Memory B cell (primary cell): ENCODE measurements at regions not wholly inside any gene's neighbourhood (a gene's known extent, or its start where the extent isn't known, plus 50 kb on each side); places are given as distances from the start of the nearest gene placed in this dataset.
"Not testable (repeated sequence)": the region's sequence is repeated elsewhere in the genome, so short reads cannot be mapped to it uniquely, and the experiment has no call there.

Experiments used
- ATAC-seq: fragments of 150-1000 bp; cut with Tn5 transposase; 2 replicates; pipeline ENCODE4 v1.10.0; 2021; ENCODE audit warnings: low read depth, mild to moderate bottlenecking, moderate library complexity
- DNase-seq, 2 donors: peaks; one replicate each; pipeline ENCODE4 v3.0.0; 2022; ENCODE audit warnings: low spot score in 2 of 2
- H3K27ac Mint-ChIP-seq: one replicate; pipeline ENCODE4 v1.8.0; 2022; ENCODE audit warnings: mild to moderate bottlenecking, moderate library complexity, mixed read lengths
- H3K27me3 Mint-ChIP-seq: one replicate; pipeline ENCODE4 v1.8.0; 2022; ENCODE audit warnings: mixed read lengths
- H3K36me3 Mint-ChIP-seq: one replicate; pipeline ENCODE4 v1.8.0; 2022; ENCODE audit warnings: mild to moderate bottlenecking, mixed read lengths
- H3K4me1 Mint-ChIP-seq: one replicate; pipeline ENCODE4 v1.8.0; 2022; ENCODE audit warnings: mixed read lengths
- H3K4me3 Mint-ChIP-seq: one replicate; pipeline ENCODE4 v1.8.0; 2022; ENCODE audit warnings: mild to moderate bottlenecking, moderate library complexity, mixed read lengths
- H3K9me3 Mint-ChIP-seq: one replicate; pipeline ENCODE4 v1.8.0; 2022; ENCODE audit warnings: mixed read lengths

GRCh38 chr6:141401851-141402250 is 730.9 kb upstream of the GJE1 start:
- no peak for ATAC-seq
- no peak for DNase-seq
- H3K36me3 Mint-ChIP-seq, result no peaks in the 10 kb centered on the region
- H3K9me3 Mint-ChIP-seq, result no peaks in the 10 kb centered on the region
- H3K4me3 Mint-ChIP-seq, result no peak overlapping the region
- H3K4me1 Mint-ChIP-seq, result peaks cover 8% of the 10 kb centered on the region
- no peak overlapping the region for H3K27ac Mint-ChIP-seq
- H3K27me3 Mint-ChIP-seq, result peaks cover 3% of the 10 kb centered on the region

GRCh38 chr6:141401168-141401567 is 731.6 kb upstream of the GJE1 start:
- Mint-ChIP-seq H3K27ac (no peak overlapping the region), H3K36me3 (no peaks in the 10 kb centered on the region), H3K4me1 (peaks cover 8% of the 10 kb centered on the region), H3K27me3 (peaks cover 3% of the 10 kb centered on the region), H3K4me3 (no peak overlapping the region), H3K9me3 (no peaks in the 10 kb centered on the region)
- ATAC-seq, result no peak
- DNase-seq, result no peak

DNA sequence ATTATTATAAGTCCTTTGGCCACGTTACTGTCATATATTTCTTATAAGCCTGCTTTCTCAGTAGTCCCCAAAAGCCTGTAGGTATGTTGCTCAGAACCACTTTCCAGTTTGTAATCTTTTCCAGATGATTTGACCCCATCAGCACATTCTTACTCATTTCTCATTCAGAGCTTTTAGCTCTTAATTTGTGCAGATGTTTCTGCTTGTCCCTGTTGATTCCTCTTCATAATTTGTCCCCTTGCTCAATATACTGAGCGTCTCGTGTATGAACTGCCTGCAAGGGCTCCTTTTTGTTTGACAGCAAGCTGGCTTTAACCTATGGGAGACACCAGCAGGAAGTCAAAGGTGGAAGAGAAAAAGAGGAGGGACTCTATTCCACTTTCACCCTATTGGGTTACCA is 733.8 kb upstream of the GJE1 start:
- ATAC-seq (no peak), DNase-seq (no peak)
- Mint-ChIP-seq H3K36me3 (no peaks in the 10 kb centered on the region), H3K27me3 (peaks cover 3% of the 10 kb centered on the region), H3K27ac (no peak overlapping the region), H3K9me3 (no peaks in the 10 kb centered on the region), H3K4me1 (peaks cover 8% of the 10 kb centered on the region), H3K4me3 (no peak overlapping the region)

GRCh38 chr6:141395443-141396008 is 737.2 kb upstream of the GJE1 start:
- H3K4me3 Mint-ChIP-seq, result no peak overlapping the region
- peaks cover 2% of the 10 kb centered on the region for H3K27me3 Mint-ChIP-seq
- no peak for ATAC-seq
- no peaks in the 10 kb centered on the region for H3K36me3 Mint-ChIP-seq
- DNase-seq, result no peak
- H3K4me1 Mint-ChIP-seq, result peaks cover 5% of the 10 kb centered on the region
- no peaks in the 10 kb centered on the region for H3K9me3 Mint-ChIP-seq
- no peak overlapping the region for H3K27ac Mint-ChIP-seq

- H3K4me3 Mint-ChIP-seq, result no peak overlapping the region
- ATAC-seq (no peak), DNase-seq (no peak)
- H3K9me3 Mint-ChIP-seq, result no peaks in the 10 kb centered on the region
- peaks cover 2% of the 10 kb centered on the region for H3K27me3 Mint-ChIP-seq
- no peak overlapping the region for H3K27ac Mint-ChIP-seq
- no peaks in the 10 kb centered on the region for H3K36me3 Mint-ChIP-seq
- peaks cover 5% of the 10 kb centered on the region for H3K4me1 Mint-ChIP-seq
Observed at GRCh38 chr6:141394565-141395051, 738.1 kb upstream of the GJE1 start.

GRCh38 chr6:141394125-141394536 is 738.6 kb upstream of the GJE1 start:
- peaks cover 2% of the 10 kb centered on the region for H3K27me3 Mint-ChIP-seq
- H3K4me1 Mint-ChIP-seq, result peaks cover 5% of the 10 kb centered on the region
- no peak overlapping the region for H3K27ac Mint-ChIP-seq
- no peak for ATAC-seq
- no peaks in the 10 kb centered on the region for H3K36me3 Mint-ChIP-seq
- no peak for DNase-seq
- no peak overlapping the region for H3K4me3 Mint-ChIP-seq
- no peaks in the 10 kb centered on the region for H3K9me3 Mint-ChIP-seq

DNA sequence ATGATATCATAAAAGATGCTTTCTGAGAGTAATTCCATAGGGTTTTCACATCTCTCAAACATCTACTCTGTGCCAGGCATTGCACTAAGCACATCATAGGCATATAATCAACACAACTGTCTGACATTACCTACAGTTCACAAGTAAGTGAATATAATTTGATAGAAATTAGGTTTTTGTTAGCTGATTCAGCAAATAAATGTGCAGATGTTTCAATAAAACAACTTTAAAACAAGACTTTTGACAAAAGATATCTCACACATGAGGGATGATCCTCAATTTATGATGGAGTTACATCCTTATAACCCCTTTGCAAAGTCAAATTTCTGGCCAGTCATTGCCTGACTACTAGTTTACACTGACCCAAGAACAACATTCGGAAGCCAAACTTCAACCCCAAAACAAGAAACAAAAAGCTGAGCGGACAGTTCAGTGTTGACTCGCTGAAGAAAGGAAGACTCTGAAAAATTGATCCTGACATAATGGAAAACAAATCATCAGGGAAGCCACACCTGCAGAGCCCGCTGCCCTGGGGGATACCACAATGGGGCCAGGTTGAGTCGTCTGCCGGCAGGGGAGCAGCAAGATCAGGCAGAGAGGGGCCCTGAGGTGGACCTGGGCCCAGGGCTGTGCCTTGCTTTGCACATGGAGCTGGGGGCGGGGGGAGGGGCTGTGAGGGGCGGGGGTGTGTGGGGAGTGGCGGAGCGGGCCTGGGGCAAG is 739.2 kb upstream of the GJE1 start:
- no peaks in the 10 kb centered on the region for H3K36me3 Mint-ChIP-seq
- ATAC-seq (no peak), DNase-seq (no peak)
- no peaks in the 10 kb centered on the region for H3K9me3 Mint-ChIP-seq
- peaks cover 5% of the 10 kb centered on the region for H3K4me1 Mint-ChIP-seq
- H3K27ac Mint-ChIP-seq, result no peak overlapping the region
- no peak overlapping the region for H3K4me3 Mint-ChIP-seq
- H3K27me3 Mint-ChIP-seq, result peaks cover 2% of the 10 kb centered on the region

GRCh38 chr6:141391135-141391534 is 741.6 kb upstream of the GJE1 start:
- ATAC-seq, result peak; percentile 89
- peak in 1 of 2 donors; percentile 6 for DNase-seq
- H3K4me3 Mint-ChIP-seq, H3K27ac Mint-ChIP-seq, H3K36me3 Mint-ChIP-seq, H3K4me1 Mint-ChIP-seq, H3K9me3 Mint-ChIP-seq, H3K27me3 Mint-ChIP-seq: not testable (repeated sequence)

- DNase-seq (no peak), ATAC-seq (no peak)
- H3K9me3 Mint-ChIP-seq, result no peaks in the 10 kb centered on the region
- H3K4me1 Mint-ChIP-seq, result peaks cover 9% of the 10 kb centered on the region
- H3K27me3 Mint-ChIP-seq, result peaks cover 5% of the 10 kb centered on the region
- H3K27ac Mint-ChIP-seq, result no peak overlapping the region
- H3K4me3 Mint-ChIP-seq, result no peak overlapping the region
- no peaks in the 10 kb centered on the region for H3K36me3 Mint-ChIP-seq
Observed at GRCh38 chr6:141388666-141389065, 744.1 kb upstream of the GJE1 start.

DNA sequence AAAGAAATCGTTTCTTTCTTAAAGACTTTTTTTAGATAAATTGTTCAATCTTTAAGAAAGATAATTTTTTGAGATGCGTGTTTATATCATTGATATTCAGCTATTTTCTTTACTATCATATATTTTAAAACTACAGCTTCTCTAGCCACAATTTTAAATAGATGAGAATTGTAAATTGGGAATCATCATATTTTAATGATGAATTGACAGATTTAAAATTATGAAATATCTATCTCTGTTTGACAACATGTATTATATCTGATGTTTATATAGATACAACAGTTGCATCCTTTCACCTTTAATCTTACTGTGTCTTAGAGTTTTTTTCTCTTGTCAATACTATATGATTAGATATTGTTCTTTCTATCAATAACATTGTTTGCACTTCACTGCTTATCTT is 762.3 kb upstream of the GJE1 start:
- H3K27me3 Mint-ChIP-seq, result no peaks in the 10 kb centered on the region
- H3K4me3 Mint-ChIP-seq, result no peak overlapping the region
- H3K9me3 Mint-ChIP-seq, result peaks cover 1% of the 10 kb centered on the region
- no peaks in the 10 kb centered on the region for H3K36me3 Mint-ChIP-seq
- DNase-seq (no peak), ATAC-seq (no peak)
- H3K4me1 Mint-ChIP-seq, result no peaks in the 10 kb centered on the region
- no peak overlapping the region for H3K27ac Mint-ChIP-seq

DNA sequence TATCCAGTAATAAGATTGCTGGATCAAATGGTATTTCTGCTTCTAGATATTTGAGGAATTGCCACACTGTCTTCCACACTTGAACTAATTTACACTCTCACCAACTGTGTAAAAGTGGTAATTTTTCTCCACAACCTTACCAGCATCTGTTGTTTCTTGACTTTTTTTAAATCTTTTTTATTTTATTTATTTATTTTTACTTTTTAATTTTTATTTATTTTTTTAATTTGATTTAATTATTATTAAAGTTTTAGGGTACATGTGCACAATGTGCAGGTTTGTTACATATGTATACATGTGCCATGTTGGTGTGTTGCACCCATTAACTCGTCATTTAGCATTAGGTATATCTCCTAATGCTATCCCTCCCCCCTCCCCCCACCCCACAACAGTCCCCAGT is 765.9 kb upstream of the GJE1 start:
- H3K4me3 Mint-ChIP-seq, H3K36me3 Mint-ChIP-seq, H3K9me3 Mint-ChIP-seq, ATAC-seq, H3K27ac Mint-ChIP-seq, H3K4me1 Mint-ChIP-seq, H3K27me3 Mint-ChIP-seq, DNase-seq: not testable (repeated sequence)

- H3K27me3 Mint-ChIP-seq, result no peaks in the 10 kb centered on the region
- no peaks in the 10 kb centered on the region for H3K36me3 Mint-ChIP-seq
- DNase-seq (no peak), ATAC-seq (no peak)
- no peak overlapping the region for H3K27ac Mint-ChIP-seq
- H3K9me3 Mint-ChIP-seq, result peaks cover 1% of the 10 kb centered on the region
- H3K4me3 Mint-ChIP-seq, result no peak overlapping the region
- H3K4me1 Mint-ChIP-seq, result peaks cover 5% of the 10 kb centered on the region
Observed at GRCh38 chr6:141364694-141365093, 768.0 kb upstream of the GJE1 start.

- no peak for DNase-seq
- H3K36me3 Mint-ChIP-seq, result no peaks in the 10 kb centered on the region
- no peaks in the 10 kb centered on the region for H3K9me3 Mint-ChIP-seq
- H3K4me1 Mint-ChIP-seq, result peaks cover 5% of the 10 kb centered on the region
- no peak overlapping the region for H3K4me3 Mint-ChIP-seq
- no peak for ATAC-seq
- no peak overlapping the region for H3K27ac Mint-ChIP-seq
- no peaks in the 10 kb centered on the region for H3K27me3 Mint-ChIP-seq
Observed at GRCh38 chr6:141364232-141364631, 768.5 kb upstream of the GJE1 start.

DNA sequence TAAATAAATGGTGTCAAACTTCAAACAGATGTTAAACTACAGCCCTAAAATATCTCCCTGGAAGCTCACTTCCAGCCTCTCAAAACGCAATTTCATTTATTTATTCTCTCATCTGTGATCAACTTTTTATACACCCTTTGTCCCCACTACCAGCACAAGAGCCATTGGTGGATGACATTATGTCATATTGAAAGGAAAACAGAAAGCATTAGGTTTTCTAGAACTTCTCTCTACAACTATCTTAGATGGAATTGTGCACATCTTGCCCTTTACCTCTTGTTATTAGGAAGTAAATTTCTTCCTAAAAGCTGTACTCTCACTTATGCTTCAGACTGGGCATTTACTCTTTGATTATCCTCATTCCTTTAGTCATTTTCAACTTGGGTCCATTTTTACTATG is 771.2 kb upstream of the GJE1 start:
- H3K27me3 Mint-ChIP-seq, result no peaks in the 10 kb centered on the region
- peaks cover 8% of the 10 kb centered on the region for H3K4me1 Mint-ChIP-seq
- no peak for ATAC-seq
- H3K4me3 Mint-ChIP-seq, result no peak overlapping the region
- peak overlapping the region; percentile 1 for H3K27ac Mint-ChIP-seq
- no peak for DNase-seq
- no peaks in the 10 kb centered on the region for H3K36me3 Mint-ChIP-seq
- H3K9me3 Mint-ChIP-seq, result peaks cover 9% of the 10 kb centered on the region

- H3K4me3 Mint-ChIP-seq, result no peak overlapping the region
- H3K9me3 Mint-ChIP-seq, result peaks cover 11% of the 10 kb centered on the region
- no peak overlapping the region for H3K27ac Mint-ChIP-seq
- ATAC-seq (no peak), DNase-seq (no peak)
- H3K4me1 Mint-ChIP-seq, result peaks cover 8% of the 10 kb centered on the region
- no peaks in the 10 kb centered on the region for H3K36me3 Mint-ChIP-seq
- H3K27me3 Mint-ChIP-seq, result peaks cover 1% of the 10 kb centered on the region
Observed at GRCh38 chr6:141359953-141360352, 772.8 kb upstream of the GJE1 start.
